SU-DHL-6 (cell line): ENCODE measurements at regions not wholly inside any gene's neighbourhood (a gene's known extent, or its start where the extent isn't known, plus 50 kb on each side); places are given as distances from the start of the nearest gene placed in this dataset.

Source experiments
- CTCF ChIP-seq: fragments of 200-600 bp; sonication (generic); IDR thresholded peaks from one replicate; pipeline ENCODE4 v1.5.1; 2017; ENCODE audit warnings: antibody characterized with exemption, mild to moderate bottlenecking, low read length, moderate library complexity; ENCODE audit not compliant: insufficient read depth, poor library complexity, severe bottlenecking
- EZH2phosphoT487 ChIP-seq: fragments of 200-600 bp; sonication (generic), shearing (Covaris generic); conservative IDR thresholded peaks from 2 replicates; pipeline ENCODE4 v1.6.1; 2018; ENCODE audit warnings: mild to moderate bottlenecking, antibody characterized with exemption, low read length, moderate library complexity, mixed read lengths

- TF ChIP-seq CTCF (no peak), EZH2phosphoT487 (no peak)
Measured at GRCh38 chr14:105899071-105899641, 372.8 kb downstream of the TMEM121 start.
